Smooth muscle cell (in vitro differentiated cells): ENCODE measurements at regions not wholly inside any gene's neighbourhood (a gene's known extent, or its start where the extent isn't known, plus 50 kb on each side); places are given as distances from the start of the nearest gene placed in this dataset.

ENCODE experiments used
- DNase-seq: peaks from one replicate; lab custom pipeline; 2025; ENCODE audit not compliant: unreplicated experiment; lab: John Stamatoyannopoulos, UW
- H2AFZ ChIP-seq: fragments of 200-600 bp; sonication (generic); 2 replicates; pipeline ENCODE4 v1.6.0; 2016; ENCODE audit warnings: antibody characterized with exemption, low read depth, mild to moderate bottlenecking
- H3F3A ChIP-seq: fragments of 200-600 bp; sonication (generic); 2 replicates; pipeline ENCODE4 v1.6.0; 2017; ENCODE audit warnings: antibody characterized with exemption, low read depth
- H3K27ac ChIP-seq: fragments of 200-600 bp; sonication (generic); 2 replicates; pipeline ENCODE4 v1.5.1; 2016; ENCODE audit warnings: low read depth, mild to moderate bottlenecking
- H3K27me3 ChIP-seq: fragments of 200-600 bp; sonication (generic); 2 replicates; pipeline ENCODE4 v1.6.1; 2016; ENCODE audit warnings: low read depth, mild to moderate bottlenecking
- H3K36me3 ChIP-seq: fragments of 200-600 bp; sonication (generic); 2 replicates; pipeline ENCODE4 v1.5.1; 2016; ENCODE audit warnings: low read depth
- H3K4me1 ChIP-seq: fragments of 200-600 bp; sonication (generic); 2 replicates; pipeline ENCODE4 v1.5.1; 2016; ENCODE audit warnings: low read depth
- H3K4me2 ChIP-seq: fragments of 200-600 bp; sonication (generic); 2 replicates; pipeline ENCODE4 v1.6.0; 2016; ENCODE audit warnings: mild to moderate bottlenecking
- H3K4me3 ChIP-seq: fragments of 200-600 bp; sonication (generic); 2 replicates; pipeline ENCODE4 v1.5.1; 2016; ENCODE audit warnings: mild to moderate bottlenecking
- H3K79me2 ChIP-seq: fragments of 200-600 bp; sonication (generic); 2 replicates; pipeline ENCODE4 v1.6.0; 2016; ENCODE audit warnings: low read depth, mild to moderate bottlenecking
- H3K9ac ChIP-seq: fragments of 200-600 bp; sonication (generic); 2 replicates; pipeline ENCODE4 v1.6.0; 2016; ENCODE audit warnings: low read depth
- H3K9me3 ChIP-seq: fragments of 200-600 bp; sonication (generic); replicated peaks from 2 replicates; pipeline ENCODE4 v1.5.1; 2016; ENCODE audit warnings: low read depth
- H4K20me1 ChIP-seq: fragments of 200-600 bp; sonication (generic); 2 replicates; pipeline ENCODE4 v1.6.0; 2016; ENCODE audit warnings: low read depth
- CTCF ChIP-seq: fragments of 200-600 bp; sonication (generic); IDR thresholded peaks from 2 replicates; pipeline ENCODE4 v1.5.1; 2017; ENCODE audit warnings: borderline replicate concordance, mild to moderate bottlenecking, antibody characterized with exemption; ENCODE audit not compliant: insufficient read depth, poor library complexity, severe bottlenecking
- WGBS: methylation state at CpG from one replicate; pipeline ENCODE4 v1.1.7; 2016; ENCODE audit warnings: low lambda C conversion rate; 5-methylcytosine and 5-hydroxymethylcytosine counted together

DNA sequence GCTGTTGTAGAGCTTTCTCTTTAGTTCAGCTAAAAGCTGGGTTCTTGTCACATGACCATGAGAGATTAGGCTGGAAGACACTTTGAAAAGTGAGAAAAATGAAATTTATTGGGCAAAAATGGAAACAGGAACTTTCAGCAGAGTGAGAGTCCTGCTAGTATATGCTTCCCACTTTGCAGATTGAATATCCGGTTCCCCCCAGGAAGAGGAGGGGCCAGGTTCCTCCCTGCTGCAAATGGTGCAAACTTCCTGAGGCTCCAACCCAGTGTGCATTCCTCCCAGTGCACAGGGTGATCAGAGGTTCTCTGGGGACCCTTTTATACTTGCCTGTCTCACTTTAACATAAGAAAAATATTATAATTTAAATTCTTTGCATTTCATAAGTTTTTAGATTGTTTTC is 119.9 kb upstream of the SPIN4 start:
- Histone ChIP-seq H4K20me1 (no peaks in the 10 kb centered on the region), H3K4me3 (no peak overlapping the region), H3K27me3 (no peaks in the 10 kb centered on the region), H3K79me2 (no peaks in the 10 kb centered on the region), H3K9me3 (peaks cover 25% of the 10 kb centered on the region), H3K36me3 (no peaks in the 10 kb centered on the region), H3K4me2 (no peak overlapping the region), H3K4me1 (no peaks in the 10 kb centered on the region), H3K27ac (no peak overlapping the region), H3K9ac (no peak overlapping the region), H2AFZ (no peak overlapping the region), H3F3A (no peaks in the 10 kb centered on the region)
- TF ChIP-seq CTCF: no peak
- no peak for DNase-seq
- WGBS: 62% methylated on average over 1 of the region's 1 CpG

DNA sequence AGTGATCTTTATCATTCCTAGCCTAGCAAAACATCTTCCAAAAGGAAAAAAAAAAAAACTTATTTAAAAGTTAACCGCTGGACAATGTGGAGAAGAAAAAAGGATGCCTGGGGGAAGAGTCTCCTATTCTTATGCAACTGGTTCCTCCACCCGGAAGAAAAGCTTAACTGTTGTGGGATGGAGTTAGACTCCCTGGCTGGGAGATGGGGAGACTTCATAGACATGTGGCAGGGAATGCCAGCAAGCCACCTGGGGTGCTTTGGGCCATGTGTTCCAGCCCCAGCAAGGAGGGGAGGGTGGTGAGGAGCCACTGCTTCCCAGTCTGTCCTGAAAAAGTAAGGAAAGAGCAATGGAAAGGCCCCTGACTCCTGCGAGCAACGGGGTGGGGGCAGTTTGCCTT is 119.4 kb upstream of the SPIN4 start:
- Histone ChIP-seq H2AFZ (no peak overlapping the region), H3K36me3 (no peaks in the 10 kb centered on the region), H3K9me3 (peaks cover 20% of the 10 kb centered on the region), H3K4me3 (no peak overlapping the region), H3K79me2 (no peaks in the 10 kb centered on the region), H3F3A (no peaks in the 10 kb centered on the region), H3K4me1 (no peaks in the 10 kb centered on the region), H3K9ac (no peak overlapping the region), H4K20me1 (no peaks in the 10 kb centered on the region), H3K4me2 (no peak overlapping the region), H3K27ac (no peak overlapping the region), H3K27me3 (no peaks in the 10 kb centered on the region)
- 77% methylated on average over 4 of the region's 4 CpGs for WGBS
- no peak for DNase-seq
- TF ChIP-seq CTCF: no peak

DNA sequence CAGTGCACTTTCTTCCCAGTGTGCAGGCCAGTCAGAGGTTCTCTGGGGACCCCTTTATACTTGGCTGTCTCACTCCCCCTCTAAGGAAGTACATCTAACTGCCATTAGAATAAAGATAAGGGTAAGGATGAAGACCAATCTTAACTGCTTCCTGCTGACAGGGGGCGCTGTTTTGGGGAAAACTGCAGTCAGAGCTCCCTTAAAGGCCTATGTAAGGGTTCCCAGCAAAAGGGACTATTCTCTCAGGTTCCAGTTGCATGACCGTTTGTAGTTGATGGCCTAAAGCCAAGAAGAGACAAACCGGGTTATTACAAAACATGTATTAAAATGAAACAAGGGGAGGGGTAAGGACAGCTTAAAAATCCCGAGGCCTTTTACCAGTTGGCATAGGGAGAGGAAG is 115.6 kb upstream of the SPIN4 start:
- Histone ChIP-seq H3K4me1 (no peaks in the 10 kb centered on the region), H3K36me3 (no peaks in the 10 kb centered on the region), H3K9me3 (peaks cover 15% of the 10 kb centered on the region), H3K4me3 (no peak overlapping the region), H3K27me3 (no peaks in the 10 kb centered on the region), H3K79me2 (no peaks in the 10 kb centered on the region), H3F3A (no peaks in the 10 kb centered on the region), H4K20me1 (no peaks in the 10 kb centered on the region), H3K9ac (no peak overlapping the region), H3K4me2 (no peak overlapping the region), H2AFZ (no peak overlapping the region), H3K27ac (no peak overlapping the region)
- TF ChIP-seq CTCF: no peak
- DNase-seq: no peak
- 86% methylated on average over 4 of the region's 4 CpGs for WGBS

DNA sequence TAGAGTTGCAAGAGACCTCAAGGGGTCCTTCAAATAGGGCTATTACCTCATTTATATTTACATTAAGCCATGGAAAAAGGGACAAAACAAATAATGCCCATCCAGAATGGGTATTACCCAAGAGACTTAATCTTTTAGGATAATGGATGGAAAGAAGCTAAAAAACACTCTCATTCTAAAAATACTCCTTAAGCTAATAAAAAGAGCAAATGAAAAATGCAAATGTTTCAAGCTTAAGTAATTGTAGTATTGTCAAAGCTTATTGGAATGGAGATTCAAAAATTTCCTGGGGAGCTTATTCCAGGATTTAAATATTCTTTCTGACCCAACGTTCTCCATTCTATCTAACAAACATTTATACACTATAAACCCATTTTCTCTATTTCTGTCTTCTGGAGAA is 107.8 kb upstream of the SPIN4 start:
- peaks cover 5% of the 10 kb centered on the region for H3K9me3 ChIP-seq
- no peak overlapping the region for H3K27ac ChIP-seq
- H3K27me3 ChIP-seq: no peaks in the 10 kb centered on the region
- no peaks in the 10 kb centered on the region for H3F3A ChIP-seq
- no peak overlapping the region for H3K4me3 ChIP-seq
- no peaks in the 10 kb centered on the region for H4K20me1 ChIP-seq
- H2AFZ ChIP-seq: no peak overlapping the region
- TF ChIP-seq CTCF: no peak
- no peak overlapping the region for H3K9ac ChIP-seq
- no peak overlapping the region for H3K4me2 ChIP-seq
- no peak for DNase-seq
- WGBS: 57% methylated on average over 1 of the region's 1 CpG
- peaks cover 3% of the 10 kb centered on the region for H3K79me2 ChIP-seq
- H3K4me1 ChIP-seq: no peaks in the 10 kb centered on the region
- H3K36me3 ChIP-seq: no peaks in the 10 kb centered on the region
